ENCODE measurements at regions not wholly inside any gene's neighbourhood (a gene's known extent, or its start where the extent isn't known, plus 50 kb on each side); places are given as distances from the start of the nearest gene placed in this dataset.
A peak's percentile ranks its signal among the peaks of the same experiment; 100 is the strongest.

DNA sequence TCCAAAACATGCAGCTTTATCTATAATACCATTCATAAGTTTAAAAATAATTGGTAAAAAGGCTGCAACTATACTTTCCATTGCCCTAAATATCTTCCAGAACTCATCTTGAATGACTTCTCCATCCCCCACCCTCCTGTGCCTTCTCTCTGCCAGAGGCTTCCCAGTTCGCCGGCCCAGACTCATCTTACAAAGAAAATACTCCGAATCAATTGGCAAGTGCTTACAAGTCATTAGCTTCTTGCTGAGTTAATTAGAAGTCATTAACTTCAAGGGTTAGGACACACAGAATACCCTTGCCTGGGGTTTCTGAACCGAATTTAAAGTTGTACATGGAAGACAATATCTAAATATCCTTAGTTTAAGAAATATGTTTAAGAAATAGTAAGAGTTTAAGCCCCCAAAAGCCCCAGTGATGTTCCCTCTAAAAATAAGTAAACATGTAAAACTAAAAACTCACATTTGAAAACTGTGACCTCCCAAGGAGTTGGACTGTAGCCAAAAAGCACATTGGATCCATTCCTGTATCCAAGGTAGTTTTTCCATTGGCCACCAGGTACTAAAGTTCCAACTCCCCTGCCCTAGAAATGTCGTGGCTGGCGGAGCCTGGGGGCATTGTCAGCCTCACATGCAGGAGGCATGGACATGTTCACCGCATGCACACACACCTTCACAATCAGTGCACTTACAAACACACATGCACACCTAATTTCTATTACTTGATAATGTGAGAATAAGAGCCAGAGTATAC lies 535.2 kb upstream of the FAT1 start:
- H3K18ac ChIP-seq (ENCODE audit: extremely low read depth, low read length), result 0 out of 2 replicates have a peak overlapping the region, but pooled peaks have one; percentile 16
- H3K36me3 ChIP-seq (ENCODE audit: control insufficient read depth in 2 of 4, insufficient read depth in 4 of 4, low read length in 3 of 4), result no peaks in the 10 kb centered on the region
- H3K79me1 ChIP-seq (ENCODE audit: low read depth, low read length), result no peaks in the 10 kb centered on the region
- no peak overlapping the region for H3K9ac ChIP-seq (replicated peaks in 1 of 4; ENCODE audit: extremely low read depth in 1 of 4, low read depth in 3 of 4, low read length in 3 of 4)
- no peak overlapping the region for H2AFZ ChIP-seq (ENCODE audit: low read length)
- DNase-seq (ENCODE audit: low read depth in 1 of 2, low spot score in 2 of 2) (no peak), FAIRE-seq (no peak)
- H3K4me3 ChIP-seq (ENCODE audit: extremely low read depth in 1 of 4, insufficient read depth in 2 of 4, low read depth in 3 of 4, low read length in 4 of 4), result no peak overlapping the region
- H3K14ac ChIP-seq (ENCODE audit: insufficient read length), result no peak overlapping the region
- ChIA-PET CTCF (ENCODE audit: partially characterized antibody) (interaction anchor here (0.6 to 1.5 kb wide), 3 partner anchors 12 to 310 kb away, joined by 3 read pairs; no protein-coding TSS in a partner anchor), POLR2A (ENCODE audit: partially characterized antibody) (no interaction called here)
- H2BK5ac ChIP-seq (ENCODE audit: low read depth, low read length), result no peak overlapping the region
- no peak overlapping the region for H2BK15ac ChIP-seq (ENCODE audit: low read length)
- no peaks in the 10 kb centered on the region for H3K27me3 ChIP-seq (replicated peaks in 1 of 4; ENCODE audit: control insufficient read depth in 3 of 4, extremely low read depth in 1 of 4, insufficient read depth in 3 of 4, low read length in 3 of 4)
- H3K79me2 ChIP-seq (ENCODE audit: control insufficient read depth in 1 of 2, insufficient read depth in 2 of 2, low read length in 2 of 2), result no peaks in the 10 kb centered on the region
- H4K91ac ChIP-seq (replicated peaks; ENCODE audit: insufficient read length, low read length), result no peak overlapping the region
- H3K23me2 ChIP-seq (ENCODE audit: low read depth, low read length), result no peaks in the 10 kb centered on the region
- 57% methylated on average over 7 of the region's 7 CpGs; no CpG with 5 or more reads in 1 of the 2 experiments for WGBS, 2 experiments (ENCODE audit: extremely low coverage in 1 of 2, insufficient coverage in 1 of 2, insufficient read length in 1 of 2, insufficient replicate concordance in 2 of 2, low coverage in 1 of 2, low lambda C conversion rate in 2 of 2, missing lambda C conversion rate in 1 of 2)
- H3K4me1 ChIP-seq (replicated peaks in 1 of 4; ENCODE audit: control insufficient read depth in 3 of 4, insufficient read depth in 4 of 4, low read length in 3 of 4), result peaks cover 0 to 2% (median 1%) of the 10 kb centered on the region in 4 experiments; a peak in 4 of 7 replicates
- 0 out of 2 replicates have a peak overlapping the region, but pooled peaks have one; percentile 62 for H2BK12ac ChIP-seq (ENCODE audit: low read depth, low read length)
- TF ChIP-seq NANOG (IDR thresholded peaks at IDR 0.05; ENCODE audit: insufficient read depth, low read depth, low read length, poor library complexity, severe bottlenecking), result peak; percentile 69
- TF ChIP-seq TEAD4 (IDR thresholded peaks at IDR 0.05; ENCODE audit: low read depth, low read length), result no peak
- H4K5ac ChIP-seq (ENCODE audit: insufficient read length, low read depth, low read length), result no peak overlapping the region
- no peak overlapping the region for H3K56ac ChIP-seq (replicated peaks; ENCODE audit: insufficient read length, low read depth, low read length)
- no peak overlapping the region for H2AK5ac ChIP-seq (ENCODE audit: low read depth, low read length)
- H4K20me1 ChIP-seq (replicated peaks in 1 of 2; ENCODE audit: control insufficient read depth in 1 of 2, insufficient read depth in 2 of 2, low read length in 2 of 2), result no peaks in the 10 kb centered on the region
- H3K9me3 ChIP-seq (ENCODE audit: insufficient read depth in 2 of 2, low read depth in 1 of 2, low read length in 1 of 2), result no peaks in the 10 kb centered on the region
- peak overlapping the region; percentile 28 for H2BK120ac ChIP-seq (replicated peaks; ENCODE audit: low read depth, low read length)
- H3K27ac ChIP-seq (ENCODE audit: low read depth, low read length), result no peak overlapping the region
- no peak overlapping the region for H3K4me2 ChIP-seq (ENCODE audit: insufficient read depth in 1 of 2, low read depth in 2 of 2, low read length in 2 of 2)
- H3K4ac ChIP-seq (replicated peaks; ENCODE audit: insufficient read length, low read depth, low read length), result no peak overlapping the region
- H4K8ac ChIP-seq (ENCODE audit: extremely low read depth, insufficient read depth, low read length), result no peak overlapping the region
- H2BK20ac ChIP-seq (ENCODE audit: low read length), result no peak overlapping the region
- no peak overlapping the region for H3K23ac ChIP-seq (ENCODE audit: insufficient read length)

All from H1 (cell line).